Smooth muscle cell of the brain vasculature (primary cell): ENCODE measurements at regions not wholly inside any gene's neighbourhood (a gene's known extent, or its start where the extent isn't known, plus 50 kb on each side); places are given as distances from the start of the nearest gene placed in this dataset.

ENCODE experiments used
- DNase-seq: peaks from one replicate; pipeline ENCODE4 v3.0.0-alpha.2; 2012; ENCODE audit warnings: low read depth, low spot score

GRCh38 chr6:15077006-15077405, 168.9 kb upstream of the JARID2 start:
- no peak for DNase-seq

- no peak for DNase-seq
Measured at GRCh38 chr6:15077961-15078360, 167.9 kb upstream of the JARID2 start.

GRCh38 chr6:15079288-15079817, 166.5 kb upstream of the JARID2 start:
- no peak for DNase-seq

- no peak for DNase-seq
Measured at GRCh38 chr6:15080895-15081294, 165.0 kb upstream of the JARID2 start.

- DNase-seq: no peak
Measured at GRCh38 chr6:15081447-15081846, 164.4 kb upstream of the JARID2 start.

- DNase-seq: no peak
Measured at GRCh38 chr6:15082708-15083107, 163.2 kb upstream of the JARID2 start.

- DNase-seq: no peak
Measured at GRCh38 chr6:15086348-15087158, 159.3 kb upstream of the JARID2 start.

GRCh38 chr6:15087186-15087589, 158.7 kb upstream of the JARID2 start:
- DNase-seq: no peak

- no peak for DNase-seq
Measured at GRCh38 chr6:15088904-15089568, 156.8 kb upstream of the JARID2 start.

GRCh38 chr6:15089569-15090144, 156.2 kb upstream of the JARID2 start:
- DNase-seq: no peak

GRCh38 chr6:15090145-15090579, 155.7 kb upstream of the JARID2 start:
- DNase-seq: no peak

GRCh38 chr6:15090745-15091384, 155.0 kb upstream of the JARID2 start:
- no peak for DNase-seq

- no peak for DNase-seq
Measured at GRCh38 chr6:15096894-15097837, 148.7 kb upstream of the JARID2 start.

- no peak for DNase-seq
Measured at GRCh38 chr6:15101130-15101529, 144.7 kb upstream of the JARID2 start.

GRCh38 chr6:15102241-15102640, 143.6 kb upstream of the JARID2 start:
- no peak for DNase-seq

GRCh38 chr6:15106958-15107643, 138.8 kb upstream of the JARID2 start:
- no peak for DNase-seq

- no peak for DNase-seq
Measured at GRCh38 chr6:15107644-15108382, 138.1 kb upstream of the JARID2 start.

GRCh38 chr6:15108383-15108715, 137.5 kb upstream of the JARID2 start:
- DNase-seq: no peak

GRCh38 chr6:15109338-15110090, 136.4 kb upstream of the JARID2 start:
- no peak for DNase-seq
